ENCODE measurements at regions not wholly inside any gene's neighbourhood (a gene's known extent, or its start where the extent isn't known, plus 50 kb on each side); places are given as distances from the start of the nearest gene placed in this dataset.

GRCh38 chr14:98369344-98369743 lies 902.7 kb downstream of the BCL11B start:
- H3K4me1 ChIP-seq, result no peaks in the 10 kb centered on the region
- no peak overlapping the region for H3K27ac ChIP-seq
- H3K9me3 ChIP-seq (replicated peaks), result no peaks in the 10 kb centered on the region
- no peaks in the 10 kb centered on the region for H3K36me3 ChIP-seq
- DNase-seq, result no peak
- H3K27me3 ChIP-seq, result no peaks in the 10 kb centered on the region
- H3K4me3 ChIP-seq, result no peak overlapping the region

- H3K4me3 ChIP-seq, result no peak overlapping the region
- H3K9me3 ChIP-seq (replicated peaks), result no peaks in the 10 kb centered on the region
- H3K27me3 ChIP-seq, result no peaks in the 10 kb centered on the region
- no peak overlapping the region for H3K27ac ChIP-seq
- DNase-seq, result no peak
- H3K4me1 ChIP-seq, result no peaks in the 10 kb centered on the region
- H3K36me3 ChIP-seq, result no peaks in the 10 kb centered on the region
Observed at GRCh38 chr14:98370352-98370751, 901.6 kb downstream of the BCL11B start.

- Histone ChIP-seq H3K27ac (no peak overlapping the region), H3K4me1 (no peaks in the 10 kb centered on the region), H3K4me3 (no peak overlapping the region), H3K27me3 (no peaks in the 10 kb centered on the region), H3K36me3 (no peaks in the 10 kb centered on the region), H3K9me3 (replicated peaks) (no peaks in the 10 kb centered on the region)
- DNase-seq, result no peak
Observed at GRCh38 chr14:98371141-98371540, 900.9 kb downstream of the BCL11B start.

GRCh38 chr14:98374136-98374535 lies 897.9 kb downstream of the BCL11B start:
- no peak overlapping the region for H3K4me3 ChIP-seq
- no peaks in the 10 kb centered on the region for H3K4me1 ChIP-seq
- H3K27ac ChIP-seq, result no peak overlapping the region

GRCh38 chr14:98375566-98375965 lies 896.4 kb downstream of the BCL11B start:
- H3K27me3 ChIP-seq, result no peaks in the 10 kb centered on the region
- H3K27ac ChIP-seq, result no peak overlapping the region
- DNase-seq, result peak; percentile 4 to 23
- H3K4me3 ChIP-seq, result no peak overlapping the region
- H3K9me3 ChIP-seq (replicated peaks), result no peaks in the 10 kb centered on the region
- no peaks in the 10 kb centered on the region for H3K36me3 ChIP-seq
- no peaks in the 10 kb centered on the region for H3K4me1 ChIP-seq

More at GRCh38 chr14:98374136-98374535, 897.9 kb downstream of the BCL11B start:
- no peaks in the 10 kb centered on the region for H3K9me3 ChIP-seq (replicated peaks)
- no peaks in the 10 kb centered on the region for H3K36me3 ChIP-seq
- no peaks in the 10 kb centered on the region for H3K27me3 ChIP-seq
- no peak for DNase-seq

GRCh38 chr14:98379830-98380229 lies 892.2 kb downstream of the BCL11B start:
- H3K4me1 ChIP-seq, result no peaks in the 10 kb centered on the region
- no peak overlapping the region for H3K27ac ChIP-seq
- no peak overlapping the region for H3K4me3 ChIP-seq
- no peaks in the 10 kb centered on the region for H3K27me3 ChIP-seq
- no peaks in the 10 kb centered on the region for H3K9me3 ChIP-seq (replicated peaks)
- DNase-seq, result no peak
- H3K36me3 ChIP-seq, result no peaks in the 10 kb centered on the region

GRCh38 chr14:98382662-98383061 lies 889.3 kb downstream of the BCL11B start:
- Histone ChIP-seq H3K4me1 (no peaks in the 10 kb centered on the region), H3K9me3 (replicated peaks) (no peaks in the 10 kb centered on the region), H3K4me3 (no peak overlapping the region), H3K36me3 (no peaks in the 10 kb centered on the region), H3K27ac (no peak overlapping the region), H3K27me3 (no peaks in the 10 kb centered on the region)
- DNase-seq, result no peak

- no peak overlapping the region for H3K4me3 ChIP-seq
- no peak for DNase-seq
- no peaks in the 10 kb centered on the region for H3K4me1 ChIP-seq
- H3K9me3 ChIP-seq (replicated peaks), result no peaks in the 10 kb centered on the region
- H3K27me3 ChIP-seq, result no peaks in the 10 kb centered on the region
- H3K27ac ChIP-seq, result no peak overlapping the region
- no peaks in the 10 kb centered on the region for H3K36me3 ChIP-seq
Observed at GRCh38 chr14:98385851-98386250, 886.1 kb downstream of the BCL11B start.

GRCh38 chr14:98391061-98391460 lies 880.9 kb downstream of the BCL11B start:
- DNase-seq, result no peak
- Histone ChIP-seq H3K4me3 (no peak overlapping the region), H3K27ac (no peak overlapping the region), H3K27me3 (no peaks in the 10 kb centered on the region), H3K4me1 (no peaks in the 10 kb centered on the region), H3K36me3 (no peaks in the 10 kb centered on the region), H3K9me3 (replicated peaks) (no peaks in the 10 kb centered on the region)

GRCh38 chr14:98393527-98393926 lies 878.5 kb downstream of the BCL11B start:
- Histone ChIP-seq H3K27me3 (no peaks in the 10 kb centered on the region), H3K36me3 (no peaks in the 10 kb centered on the region), H3K9me3 (replicated peaks) (no peaks in the 10 kb centered on the region), H3K4me1 (no peaks in the 10 kb centered on the region), H3K27ac (no peak overlapping the region), H3K4me3 (no peak overlapping the region)
- DNase-seq, result no peak

GRCh38 chr14:98404811-98405210 lies 867.2 kb downstream of the BCL11B start:
- no peaks in the 10 kb centered on the region for H3K36me3 ChIP-seq

GRCh38 chr14:98408024-98408555 lies 863.9 kb downstream of the BCL11B start:
- DNase-seq, result no peak

More at GRCh38 chr14:98404811-98405210, 867.2 kb downstream of the BCL11B start:
- Histone ChIP-seq H3K27me3 (no peaks in the 10 kb centered on the region), H3K4me3 (no peak overlapping the region), H3K4me1 (no peaks in the 10 kb centered on the region), H3K9me3 (replicated peaks) (no peaks in the 10 kb centered on the region), H3K27ac (no peak overlapping the region)
- DNase-seq, result no peak

GRCh38 chr14:98408713-98409112 lies 863.3 kb downstream of the BCL11B start:
- no peaks in the 10 kb centered on the region for H3K4me1 ChIP-seq
- H3K27me3 ChIP-seq, result no peaks in the 10 kb centered on the region
- no peaks in the 10 kb centered on the region for H3K36me3 ChIP-seq
- H3K9me3 ChIP-seq (replicated peaks), result no peaks in the 10 kb centered on the region
- DNase-seq, result no peak
- no peak overlapping the region for H3K4me3 ChIP-seq
- H3K27ac ChIP-seq, result no peak overlapping the region

More at GRCh38 chr14:98408024-98408555, 863.9 kb downstream of the BCL11B start:
- Histone ChIP-seq H3K27me3 (no peaks in the 10 kb centered on the region), H3K9me3 (replicated peaks) (no peaks in the 10 kb centered on the region), H3K36me3 (no peaks in the 10 kb centered on the region), H3K4me3 (no peak overlapping the region), H3K4me1 (no peaks in the 10 kb centered on the region), H3K27ac (no peak overlapping the region)

- H3K36me3 ChIP-seq, result no peaks in the 10 kb centered on the region
- no peaks in the 10 kb centered on the region for H3K4me1 ChIP-seq
- DNase-seq, result no peak
- H3K27ac ChIP-seq, result no peak overlapping the region
- no peaks in the 10 kb centered on the region for H3K27me3 ChIP-seq
- no peaks in the 10 kb centered on the region for H3K9me3 ChIP-seq (replicated peaks)
- H3K4me3 ChIP-seq, result no peak overlapping the region
Observed at GRCh38 chr14:98411154-98411553, 860.8 kb downstream of the BCL11B start.

GRCh38 chr14:98412431-98412830 lies 859.6 kb downstream of the BCL11B start:
- no peak overlapping the region for H3K27ac ChIP-seq
- DNase-seq, result no peak
- H3K4me3 ChIP-seq, result no peak overlapping the region
- H3K4me1 ChIP-seq, result no peaks in the 10 kb centered on the region
- no peaks in the 10 kb centered on the region for H3K27me3 ChIP-seq
- H3K36me3 ChIP-seq, result no peaks in the 10 kb centered on the region
- H3K9me3 ChIP-seq (replicated peaks), result no peaks in the 10 kb centered on the region

GRCh38 chr14:98415766-98416165 lies 856.2 kb downstream of the BCL11B start:
- no peak overlapping the region for H3K27ac ChIP-seq
- no peaks in the 10 kb centered on the region for H3K27me3 ChIP-seq
- H3K4me1 ChIP-seq, result no peaks in the 10 kb centered on the region
- no peak for DNase-seq
- H3K36me3 ChIP-seq, result no peaks in the 10 kb centered on the region
- no peaks in the 10 kb centered on the region for H3K9me3 ChIP-seq (replicated peaks)
- no peak overlapping the region for H3K4me3 ChIP-seq
